Erythroblast (primary cell): ENCODE measurements at regions not wholly inside any gene's neighbourhood (a gene's known extent, or its start where the extent isn't known, plus 50 kb on each side); places are given as distances from the start of the nearest gene placed in this dataset.

ENCODE experiments used
- DNase-seq, 2 experiments: peaks; one replicate each; lab custom pipeline; 2025; lab: John Stamatoyannopoulos, UW
- GATA1 ChIP-seq: IDR thresholded peaks from 2 replicates; pipeline ENCODE4 v1.6.1; 2011; ENCODE audit warnings: low read depth, mild to moderate bottlenecking, control low read depth, low read length, moderate library complexity
- POLR2A ChIP-seq: IDR thresholded peaks from 2 replicates; pipeline ENCODE4 v1.6.1; 2011; ENCODE audit warnings: mild to moderate bottlenecking, low read length

- no peak for DNase-seq
- TF ChIP-seq POLR2A = no peak
- TF ChIP-seq GATA1 = no peak
These were observed 231.9 kb upstream of the BCOR start for GRCh38 chrX:40329616-40330015.

GRCh38 chrX:40327085-40327484 lies 229.3 kb upstream of the BCOR start:
- TF ChIP-seq GATA1 (no peak), POLR2A (no peak)
- no peak for DNase-seq

GRCh38 chrX:40326186-40326965 lies 228.6 kb upstream of the BCOR start:
- TF ChIP-seq GATA1 = no peak
- no peak for TF ChIP-seq POLR2A
- no peak for DNase-seq

DNA sequence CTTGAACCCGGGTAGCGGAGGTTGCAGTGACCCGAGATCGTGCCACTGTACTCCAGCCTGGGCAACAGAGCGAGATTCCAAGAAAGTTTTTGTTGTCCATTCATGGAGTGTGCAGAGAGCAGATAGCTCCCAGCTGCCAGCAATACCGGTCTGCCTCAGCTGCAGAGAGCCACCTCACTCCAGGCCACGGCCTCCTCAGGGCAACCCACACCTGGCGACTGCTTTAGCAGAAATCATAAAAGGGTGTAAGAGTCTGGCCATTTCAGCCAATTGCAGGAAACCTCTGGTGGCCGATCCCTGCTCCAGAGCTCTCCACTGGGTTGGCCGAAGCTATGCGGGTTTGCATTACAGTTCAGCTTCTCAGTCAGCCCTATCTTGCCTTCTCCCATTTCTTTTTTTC lies 227.4 kb upstream of the BCOR start:
- TF ChIP-seq GATA1 (no peak), POLR2A (no peak)

GRCh38 chrX:40323977-40324376 lies 226.2 kb upstream of the BCOR start:
- TF ChIP-seq POLR2A (no peak), GATA1 (no peak)
- no peak for DNase-seq

More for the DNA sequence above, 227.4 kb upstream of the BCOR start:
- no peak for DNase-seq

- DNase-seq = no peak
- TF ChIP-seq GATA1 = no peak
- TF ChIP-seq POLR2A = no peak
These were observed 223.1 kb upstream of the BCOR start for GRCh38 chrX:40320819-40321218.

- DNase-seq = no peak
- TF ChIP-seq GATA1 = no peak
- no peak for TF ChIP-seq POLR2A
These were observed 221.0 kb upstream of the BCOR start for GRCh38 chrX:40318801-40319200.

GRCh38 chrX:40318076-40318475 lies 220.3 kb upstream of the BCOR start:
- DNase-seq = no peak
- TF ChIP-seq POLR2A = no peak
- no peak for TF ChIP-seq GATA1

DNA sequence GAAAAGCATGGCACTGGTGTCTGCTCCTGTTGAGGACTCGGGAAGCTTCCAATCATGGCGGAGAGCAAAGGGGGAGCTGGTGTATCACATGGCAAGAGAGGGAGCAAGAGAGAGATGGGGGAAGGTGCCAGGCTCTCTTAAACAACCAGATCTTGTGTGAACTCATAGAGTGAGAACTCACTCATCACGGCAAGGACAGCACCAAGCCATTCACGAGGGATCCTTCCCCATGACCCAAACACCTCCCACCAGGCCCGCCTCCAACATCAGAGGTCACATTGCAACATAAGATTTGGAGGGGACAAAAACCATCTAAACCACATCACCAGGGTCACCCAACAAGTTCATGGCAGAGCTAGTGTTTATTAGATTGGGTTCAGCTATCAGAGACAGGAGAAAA lies 218.7 kb upstream of the BCOR start:
- no peak for DNase-seq
- TF ChIP-seq GATA1 (no peak), POLR2A (no peak)

DNA sequence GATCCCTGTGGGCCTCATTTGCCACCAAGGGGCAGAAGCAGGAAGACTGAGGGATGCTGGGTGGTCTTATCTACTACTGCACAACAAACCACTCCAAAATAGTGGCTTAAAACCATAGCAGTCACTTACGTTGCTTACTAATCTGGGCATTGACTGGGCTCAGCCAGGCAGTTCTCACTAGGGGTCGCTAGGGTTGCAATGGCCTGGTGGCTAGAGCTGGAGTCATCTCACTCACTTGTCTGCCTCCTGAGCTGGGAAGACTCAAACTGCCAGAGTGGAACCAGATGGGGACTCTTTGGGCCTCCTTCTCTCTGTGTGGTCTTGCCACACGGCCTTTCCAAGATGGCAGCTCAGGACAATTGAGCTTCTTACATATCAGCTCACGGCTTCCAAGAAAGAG lies 216.3 kb upstream of the BCOR start:
- peak in 1 of 2 experiments; percentile 0 for DNase-seq
- TF ChIP-seq POLR2A (no peak), GATA1 (no peak)

DNA sequence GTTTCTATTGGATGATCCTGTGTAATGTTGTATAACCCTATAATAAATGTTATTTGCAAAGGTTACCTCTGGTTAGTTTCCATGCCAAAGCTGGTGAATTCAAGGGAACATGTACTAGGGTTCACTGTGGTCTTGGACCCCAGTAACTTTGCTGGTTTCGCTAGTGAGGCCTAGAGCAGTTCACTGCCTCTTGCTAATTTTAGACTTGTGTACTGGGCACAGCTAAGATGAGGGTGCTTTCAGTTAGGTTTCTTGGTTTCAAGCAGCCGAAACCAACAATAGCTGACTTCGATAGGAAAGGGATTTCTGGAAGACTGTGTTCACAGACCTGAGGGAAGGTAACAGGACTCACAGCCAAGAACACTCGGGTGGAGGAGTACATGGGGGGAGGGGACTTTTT lies 215.5 kb upstream of the BCOR start:
- DNase-seq = no peak
- no peak for TF ChIP-seq GATA1
- no peak for TF ChIP-seq POLR2A

DNA sequence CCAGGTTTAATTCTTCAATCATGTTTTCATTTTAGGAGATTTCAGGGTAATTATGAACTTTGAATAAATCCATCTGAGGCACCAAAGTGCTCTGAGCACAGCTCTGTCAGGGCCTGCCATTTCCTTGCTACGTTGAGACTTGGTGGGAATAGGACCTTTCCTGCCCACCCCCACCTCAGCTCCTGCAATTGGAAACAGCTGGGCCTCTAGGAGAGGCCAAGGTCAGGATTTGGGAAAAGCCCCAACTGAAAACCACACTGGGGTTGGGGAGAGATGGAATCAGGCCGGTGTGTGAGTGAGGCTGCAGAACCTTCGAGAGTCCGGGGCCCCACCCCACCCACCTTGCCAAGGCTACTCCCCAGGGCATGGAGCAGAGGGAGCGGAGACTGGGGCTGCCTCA lies 212.7 kb upstream of the BCOR start:
- no peak for TF ChIP-seq POLR2A
- no peak for TF ChIP-seq GATA1
- no peak for DNase-seq

DNA sequence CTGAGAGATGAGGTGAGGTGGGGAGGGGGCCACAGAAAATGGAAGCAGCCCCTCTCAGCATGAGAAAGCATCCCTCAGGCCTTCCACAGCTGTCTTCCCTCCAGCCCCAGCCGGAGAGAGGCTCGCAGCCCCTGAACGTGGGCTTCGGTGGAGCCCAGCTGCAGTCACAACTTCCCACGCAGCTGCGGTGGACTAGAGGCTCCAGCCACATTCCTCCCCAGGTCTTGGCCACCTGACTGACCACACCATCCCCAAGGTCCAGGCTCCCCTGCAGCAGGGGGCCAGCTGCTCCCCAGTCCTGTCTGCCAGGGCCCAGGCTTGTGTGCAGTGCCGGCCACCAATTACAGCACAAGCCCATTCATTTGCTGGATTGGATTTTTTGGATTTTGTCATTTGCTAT lies 212.3 kb upstream of the BCOR start:
- no peak for TF ChIP-seq GATA1
- no peak for TF ChIP-seq POLR2A
- DNase-seq = no peak

- no peak for DNase-seq
- TF ChIP-seq POLR2A (no peak), GATA1 (no peak)
These were observed 210.1 kb upstream of the BCOR start for GRCh38 chrX:40307871-40308270.

DNA sequence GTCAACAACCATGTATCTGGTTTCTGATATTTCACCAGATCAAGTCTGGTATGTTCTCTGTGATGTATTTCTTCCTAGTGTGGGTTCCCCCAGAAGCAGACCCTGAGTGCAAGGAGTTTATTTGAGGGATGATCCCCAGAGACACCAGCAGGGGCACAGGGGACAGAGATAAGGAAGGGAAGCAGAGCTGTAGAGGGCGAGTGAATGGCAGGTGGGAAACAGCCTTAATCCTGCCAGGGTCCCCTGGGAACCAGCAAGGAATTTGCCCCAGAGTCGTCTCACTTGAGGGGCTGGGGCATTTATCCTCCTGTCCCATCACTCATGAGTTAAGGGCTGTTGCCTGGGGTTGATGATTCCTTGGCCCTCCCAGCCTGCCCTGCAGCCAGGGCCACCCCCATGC lies 206.4 kb upstream of the BCOR start:
- no peak for DNase-seq
- TF ChIP-seq POLR2A = no peak
- TF ChIP-seq GATA1 = no peak
